Liver (tissue), 3 donors: ENCODE measurements at regions not wholly inside any gene's neighbourhood (a gene's known extent, or its start where the extent isn't known, plus 50 kb on each side); places are given as distances from the start of the nearest gene placed in this dataset.

Source experiments
- CTCF ChIP-seq: fragments of 150-350 bp; IDR thresholded peaks from 2 replicates; pipeline ENCODE4 v1.5.1; 2017; ENCODE audit warnings: improper control_type of control experiment, low read depth, low read length; ENCODE audit not compliant: missing input control
- JUND ChIP-seq, 2 donors: IDR thresholded peaks; 2 replicates each; pipeline ENCODE4 v1.6.1; 2016; ENCODE audit warnings: antibody characterized with exemption in 2 of 2
- REST ChIP-seq: IDR thresholded peaks from 2 replicates; pipeline ENCODE4 v1.6.1; 2016; ENCODE audit warnings: antibody characterized with exemption, mild to moderate bottlenecking
- TAF1 ChIP-seq: conservative IDR thresholded peaks from 2 replicates; pipeline ENCODE4 v1.6.1; 2016; ENCODE audit warnings: antibody characterized with exemption, mild to moderate bottlenecking
- donor health status: healthy.
- donor health status: healthy.

GRCh38 chr13:70795484-70795883, 687.2 kb upstream of the KLHL1 start:
- no peak for TF ChIP-seq CTCF
- TF ChIP-seq REST, result no peak
- no peak for TF ChIP-seq JUND (IDR thresholded peaks at IDR 0.05)
- no peak for TF ChIP-seq TAF1
